Trophoblast cell (in vitro differentiated cells and primary cell): ENCODE measurements at regions not wholly inside any gene's neighbourhood (a gene's known extent, or its start where the extent isn't known, plus 50 kb on each side); places are given as distances from the start of the nearest gene placed in this dataset.

ENCODE experiments used
- DNase-seq, 2 donors: peaks; one replicate each; pipeline ENCODE4 v3.0.0-alpha.2; 2016
- H2AFZ ChIP-seq: 2 replicates; pipeline ENCODE4 v1.6.1; 2013; ENCODE audit warnings: low read length, moderate library complexity, mild to moderate bottlenecking; ENCODE audit not compliant: insufficient read depth, poor library complexity
- H2AK5ac ChIP-seq: 2 replicates; pipeline ENCODE4 v1.6.1; 2013; ENCODE audit warnings: mild to moderate bottlenecking, low read length
- H2BK120ac ChIP-seq: 2 replicates; pipeline ENCODE4 v1.6.1; 2013; ENCODE audit warnings: low read length, mild to moderate bottlenecking, moderate library complexity; ENCODE audit not compliant: insufficient read depth, poor library complexity
- H2BK12ac ChIP-seq: 2 replicates; pipeline ENCODE4 v1.6.1; 2013; ENCODE audit warnings: mild to moderate bottlenecking, low read length, moderate library complexity
- H2BK5ac ChIP-seq: 2 replicates; pipeline ENCODE4 v1.6.1; 2013; ENCODE audit warnings: low read length, low read depth, moderate library complexity, mild to moderate bottlenecking; ENCODE audit not compliant: poor library complexity
- H3K14ac ChIP-seq: 2 replicates; pipeline ENCODE4 v1.6.1; 2013; ENCODE audit warnings: mild to moderate bottlenecking, low read length
- H3K18ac ChIP-seq: 2 replicates; pipeline ENCODE4 v1.6.1; 2013; ENCODE audit warnings: mild to moderate bottlenecking, low read length
- H3K23ac ChIP-seq: 2 replicates; pipeline ENCODE4 v1.6.1; 2013; ENCODE audit warnings: low read length
- H3K27ac ChIP-seq: 2 replicates; pipeline ENCODE4 v1.5.1; 2013; ENCODE audit warnings: low read depth, mild to moderate bottlenecking, inconsistent platforms, low read length, moderate library complexity
- H3K27me3 ChIP-seq: 2 replicates; pipeline ENCODE4 v1.6.1; 2013; ENCODE audit warnings: inconsistent platforms, mild to moderate bottlenecking, low read length, moderate library complexity; ENCODE audit not compliant: insufficient read depth
- H3K36me3 ChIP-seq, 2 experiments: 1 replicate in 1 of 2; 2 replicates in 1 of 2; pipeline ENCODE4 v1.6.1; 2013; ENCODE audit warnings: low read length in 2 of 2, mild to moderate bottlenecking in 2 of 2, moderate library complexity in 1 of 2; ENCODE audit not compliant: insufficient read depth in 2 of 2, control insufficient read depth in 1 of 2
- H3K4ac ChIP-seq: 2 replicates; pipeline ENCODE4 v1.6.1; 2013; ENCODE audit warnings: low read depth, mild to moderate bottlenecking, low read length, moderate library complexity
- H3K4me1 ChIP-seq, 2 experiments: 1 replicate in 1 of 2; 2 replicates in 1 of 2; pipeline ENCODE4 v1.6.1; 2013; ENCODE audit warnings: low read length in 2 of 2, mild to moderate bottlenecking in 2 of 2, moderate library complexity in 1 of 2; ENCODE audit not compliant: insufficient read depth in 2 of 2, control insufficient read depth in 1 of 2
- H3K4me2 ChIP-seq: 2 replicates; pipeline ENCODE4 v1.6.1; 2013; ENCODE audit warnings: inconsistent platforms, mild to moderate bottlenecking, low read length, moderate library complexity
- H3K4me3 ChIP-seq: 2 replicates; pipeline ENCODE4 v1.5.1; 2013; ENCODE audit warnings: mild to moderate bottlenecking, low read depth, low read length, inconsistent platforms
- H3K79me1 ChIP-seq: one replicate; pipeline ENCODE4 v1.6.1; 2013; ENCODE audit warnings: low read length
- H3K79me2 ChIP-seq: 2 replicates; pipeline ENCODE4 v1.6.1; 2013; ENCODE audit warnings: low read length, mild to moderate bottlenecking; ENCODE audit not compliant: control insufficient read depth, insufficient read depth, poor library complexity
- H3K9ac ChIP-seq: 2 replicates; pipeline ENCODE4 v1.6.1; 2013; ENCODE audit warnings: mild to moderate bottlenecking, low read length
- H3K9me3 ChIP-seq: 2 replicates; pipeline ENCODE4 v1.6.1; 2013; ENCODE audit warnings: low read depth, mild to moderate bottlenecking, control low read depth, inconsistent platforms, low read length; ENCODE audit not compliant: insufficient read depth
- H4K12ac ChIP-seq: 2 replicates; pipeline ENCODE4 v1.6.1; 2013; ENCODE audit warnings: low read depth, mild to moderate bottlenecking, low read length, moderate library complexity
- H4K8ac ChIP-seq: 2 replicates; pipeline ENCODE4 v1.6.1; 2013; ENCODE audit warnings: low read depth, mild to moderate bottlenecking, low read length, moderate library complexity
- H4K91ac ChIP-seq: one replicate; pipeline ENCODE4 v1.6.1; 2013; ENCODE audit warnings: low read depth, mild to moderate bottlenecking, low read length, moderate library complexity
- WGBS: extraction: QIAGEN DNeasy Blood & Tissue Kit; methylation state at CpG from one replicate; pipeline ENCODE4 v1.1.7; 2013; ENCODE audit warnings: missing lambda C conversion rate; ENCODE audit not compliant: insufficient read length, insufficient coverage; ENCODE audit errors: extremely low coverage; 5-methylcytosine and 5-hydroxymethylcytosine counted together

DNA sequence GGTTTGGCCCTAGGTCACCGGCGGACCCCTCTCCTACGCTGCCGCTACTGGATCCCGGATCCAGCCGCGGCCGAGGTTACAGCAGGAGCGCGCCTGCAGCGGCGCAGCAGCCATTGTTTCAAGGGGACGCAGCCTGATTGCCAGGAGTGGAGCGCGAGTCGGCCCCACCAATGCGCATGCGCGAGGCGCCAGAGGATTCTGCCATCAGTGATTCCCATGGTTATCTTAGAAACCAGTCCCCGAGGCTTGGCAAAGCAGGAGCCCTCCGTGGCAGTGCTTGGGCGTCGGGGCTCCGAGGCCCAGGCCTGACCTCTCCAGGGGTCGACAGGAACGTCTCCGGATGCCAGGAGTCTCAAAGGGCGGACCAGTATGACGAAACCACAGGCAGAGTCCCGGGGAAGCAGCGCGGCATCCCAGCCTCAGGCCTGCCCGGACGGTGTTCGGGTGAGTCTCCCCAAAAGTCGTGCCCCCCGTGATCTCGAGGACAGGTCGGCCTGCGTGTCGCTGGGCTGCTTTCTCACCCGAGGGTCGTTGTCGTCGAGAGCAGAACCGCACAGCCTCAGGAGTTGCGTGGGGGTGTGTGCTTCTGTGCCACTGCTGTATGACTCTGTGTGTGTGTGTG lies 608.5 kb downstream of the KCNJ18 start:
- no peak overlapping the region for H3K14ac ChIP-seq
- H3K18ac ChIP-seq, result no peak overlapping the region
- no peak overlapping the region for H4K12ac ChIP-seq
- H3K4ac ChIP-seq, result no peak overlapping the region
- H4K8ac ChIP-seq, result no peak overlapping the region
- H3K23ac ChIP-seq, result no peak overlapping the region
- no peaks in the 10 kb centered on the region for H3K4me1 ChIP-seq
- peak overlapping the region; percentile 20 for H3K4me3 ChIP-seq
- no peak overlapping the region for H3K4me2 ChIP-seq
- no peak overlapping the region for H2AFZ ChIP-seq
- no peaks in the 10 kb centered on the region for H3K79me2 ChIP-seq
- DNase-seq, result no peak
- no peak overlapping the region for H2BK120ac ChIP-seq
- no peak overlapping the region for H3K9ac ChIP-seq
- no peaks in the 10 kb centered on the region for H3K79me1 ChIP-seq
- H3K9me3 ChIP-seq, result peaks cover 77% of the 10 kb centered on the region
- H4K91ac ChIP-seq, result no peak overlapping the region
- no peak overlapping the region for H3K27ac ChIP-seq
- H2AK5ac ChIP-seq, result no peak overlapping the region
- H2BK12ac ChIP-seq, result no peak overlapping the region
- no peaks in the 10 kb centered on the region for H3K27me3 ChIP-seq
- H3K36me3 ChIP-seq, result no peaks in the 10 kb centered on the region
- WGBS, result no CpG with 5 or more reads among the region's 48 CpGs
- no peak overlapping the region for H2BK5ac ChIP-seq

DNA sequence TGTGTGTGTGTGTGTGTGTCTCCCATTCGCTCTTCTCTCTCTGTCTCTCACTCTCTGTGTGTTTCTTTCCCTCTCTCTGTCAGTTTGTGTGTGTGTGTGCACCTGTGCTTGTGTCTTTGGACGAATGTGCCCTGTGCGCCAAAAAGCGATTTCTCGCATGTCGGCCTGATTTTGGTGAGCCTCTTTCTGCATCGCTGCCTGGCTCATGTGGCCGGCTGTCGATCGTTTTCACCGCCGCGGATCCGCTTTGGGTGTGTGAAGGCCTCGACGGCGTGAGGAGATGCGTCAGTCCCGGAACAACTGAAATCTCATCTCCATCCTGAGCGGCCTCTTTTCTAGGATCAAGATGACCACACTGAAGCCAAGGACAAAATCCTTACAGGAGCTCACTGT lies 609.0 kb downstream of the KCNJ18 start:
- DNase-seq, result no peak
- no peaks in the 10 kb centered on the region for H3K27me3 ChIP-seq
- no peak overlapping the region for H4K12ac ChIP-seq
- no peak overlapping the region for H2AK5ac ChIP-seq
- H3K14ac ChIP-seq, result no peak overlapping the region
- H3K79me2 ChIP-seq, result no peaks in the 10 kb centered on the region
- no peak overlapping the region for H4K91ac ChIP-seq
- H3K36me3 ChIP-seq, result no peaks in the 10 kb centered on the region
- H3K9me3 ChIP-seq, result peaks cover 77% of the 10 kb centered on the region
- no peak overlapping the region for H4K8ac ChIP-seq
- H3K23ac ChIP-seq, result no peak overlapping the region
- no peaks in the 10 kb centered on the region for H3K4me1 ChIP-seq
- H3K18ac ChIP-seq, result no peak overlapping the region
- H2BK5ac ChIP-seq, result no peak overlapping the region
- peak overlapping the region; percentile 20 for H3K4me3 ChIP-seq
- H3K4me2 ChIP-seq, result no peak overlapping the region
- H2BK12ac ChIP-seq, result no peak overlapping the region
- no peaks in the 10 kb centered on the region for H3K79me1 ChIP-seq
- H2AFZ ChIP-seq, result no peak overlapping the region
- no peak overlapping the region for H3K4ac ChIP-seq
- no peak overlapping the region for H3K9ac ChIP-seq
- no CpG with 5 or more reads among the region's 20 CpGs for WGBS
- H3K27ac ChIP-seq, result no peak overlapping the region
- no peak overlapping the region for H2BK120ac ChIP-seq

DNA sequence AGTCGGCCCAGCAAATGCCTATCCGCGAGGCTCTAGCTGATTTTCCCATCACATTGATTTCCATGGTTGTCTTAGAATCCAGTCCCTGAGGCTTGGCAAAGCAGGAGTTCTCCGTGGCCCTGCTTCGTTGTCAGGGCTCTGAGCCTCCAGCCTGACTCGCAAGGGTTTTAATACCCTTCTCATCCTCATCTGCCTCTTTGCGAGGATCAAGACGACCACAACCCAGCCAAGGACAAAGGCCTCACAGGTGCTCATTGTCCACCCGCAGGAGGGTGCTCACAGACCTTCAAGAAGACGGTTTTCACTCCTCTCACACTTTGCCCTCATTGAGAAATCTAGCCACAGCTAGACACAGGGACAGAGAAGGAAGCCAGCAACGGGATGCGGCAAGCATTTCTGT lies 610.8 kb downstream of the KCNJ18 start:
- Histone ChIP-seq H3K79me1 (no peaks in the 10 kb centered on the region), H3K9me3 (peaks cover 76% of the 10 kb centered on the region), H3K4me1 (no peaks in the 10 kb centered on the region), H3K4ac (no peak overlapping the region), H3K14ac (no peak overlapping the region), H4K8ac (no peak overlapping the region), H2AK5ac (no peak overlapping the region), H3K36me3 (no peaks in the 10 kb centered on the region), H2BK12ac (no peak overlapping the region), H3K27ac (no peak overlapping the region), H3K18ac (no peak overlapping the region), H4K12ac (no peak overlapping the region), H3K4me2 (no peak overlapping the region), H3K79me2 (no peaks in the 10 kb centered on the region), H2BK120ac (no peak overlapping the region), H2BK5ac (no peak overlapping the region), H2AFZ (no peak overlapping the region), H3K27me3 (no peaks in the 10 kb centered on the region), H3K23ac (no peak overlapping the region), H3K9ac (no peak overlapping the region), H4K91ac (no peak overlapping the region), H3K4me3 (no peak overlapping the region)
- no CpG with 5 or more reads among the region's 12 CpGs for WGBS
- DNase-seq, result no peak

DNA sequence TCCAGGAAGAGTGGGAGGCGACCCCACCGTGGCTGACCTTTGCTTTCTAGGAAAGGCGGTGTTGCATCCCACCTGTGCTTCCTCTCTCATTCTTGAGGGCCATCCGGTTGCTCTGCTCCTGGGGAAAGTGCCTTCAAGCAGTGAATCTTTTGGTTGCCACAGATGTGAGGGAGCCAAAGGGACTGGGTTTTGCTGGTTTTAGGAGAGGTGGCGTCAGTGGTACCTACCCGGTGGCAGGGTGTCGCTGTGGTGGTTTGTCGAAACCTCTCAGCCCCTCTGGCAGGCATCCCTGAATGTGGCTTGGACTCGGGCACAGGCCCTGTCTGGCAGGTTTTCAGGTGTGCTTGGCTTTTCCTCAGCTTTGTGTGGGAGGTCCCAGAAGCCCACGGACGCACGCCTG lies 611.5 kb downstream of the KCNJ18 start:
- no peak overlapping the region for H3K4me2 ChIP-seq
- H3K79me1 ChIP-seq, result no peaks in the 10 kb centered on the region
- peaks cover 70% of the 10 kb centered on the region for H3K9me3 ChIP-seq
- no peak for DNase-seq
- no peak overlapping the region for H3K23ac ChIP-seq
- H3K4me1 ChIP-seq, result no peaks in the 10 kb centered on the region
- no peak overlapping the region for H4K91ac ChIP-seq
- no peaks in the 10 kb centered on the region for H3K79me2 ChIP-seq
- no peak overlapping the region for H3K14ac ChIP-seq
- no peak overlapping the region for H3K18ac ChIP-seq
- H3K27ac ChIP-seq, result no peak overlapping the region
- no peak overlapping the region for H2BK12ac ChIP-seq
- no peak overlapping the region for H3K9ac ChIP-seq
- H3K4me3 ChIP-seq, result peak overlapping the region; percentile 3
- no peaks in the 10 kb centered on the region for H3K27me3 ChIP-seq
- H3K4ac ChIP-seq, result no peak overlapping the region
- no peak overlapping the region for H2BK5ac ChIP-seq
- H2BK120ac ChIP-seq, result no peak overlapping the region
- H2AFZ ChIP-seq, result no peak overlapping the region
- H2AK5ac ChIP-seq, result no peak overlapping the region
- no CpG with 5 or more reads among the region's 12 CpGs for WGBS
- no peak overlapping the region for H4K12ac ChIP-seq
- no peak overlapping the region for H4K8ac ChIP-seq
- no peaks in the 10 kb centered on the region for H3K36me3 ChIP-seq
